Keratinocyte (primary cell): ENCODE measurements at regions not wholly inside any gene's neighbourhood (a gene's known extent, or its start where the extent isn't known, plus 50 kb on each side); places are given as distances from the start of the nearest gene placed in this dataset.

ENCODE experiments used
- DNase-seq: peaks from one replicate; pipeline ENCODE4 v3.0.0-alpha.2; 2011; ENCODE audit warnings: low read depth, missing footprints, low spot score
- FAIRE-seq: peaks from 2 replicates; lab custom pipeline; 2011; peaks lifted over from hg19 to GRCh38; lab: Jason Lieb, UNC
- H2AFZ ChIP-seq: 2 replicates; pipeline ENCODE4 v1.6.0; 2012; ENCODE audit warnings: low read length, control low read depth, inconsistent platforms; ENCODE audit not compliant: control insufficient read depth
- H3K27ac ChIP-seq: 2 replicates; pipeline ENCODE4 v1.5.1; 2011; ENCODE audit warnings: low read length; ENCODE audit not compliant: control insufficient read depth, insufficient read depth
- H3K27me3 ChIP-seq: 3 replicates; pipeline ENCODE4 v1.6.0; 2011; ENCODE audit warnings: low read length; ENCODE audit not compliant: control insufficient read depth, insufficient read depth; ENCODE audit errors: extremely low read depth
- H3K36me3 ChIP-seq, 2 experiments: 2 replicates in 1 of 2; 3 replicates in 1 of 2; pipeline ENCODE4 v1.5.1; 2011; ENCODE audit warnings: low read length in 2 of 2, mild to moderate bottlenecking in 1 of 2; ENCODE audit not compliant: control insufficient read depth in 2 of 2, insufficient read depth in 2 of 2; ENCODE audit errors: extremely low read depth in 1 of 2
- H3K4me1 ChIP-seq: 3 replicates; pipeline ENCODE4 v1.5.1; 2011; ENCODE audit warnings: low read length; ENCODE audit not compliant: control insufficient read depth, insufficient read depth; ENCODE audit errors: extremely low read depth
- H3K4me2 ChIP-seq: 3 replicates; pipeline ENCODE4 v1.6.0; 2011; ENCODE audit warnings: low read depth, low read length; ENCODE audit not compliant: control insufficient read depth, insufficient read depth; ENCODE audit errors: extremely low read depth
- H3K4me3 ChIP-seq, 3 experiments: fragments of 200-600 bp in 1 of 3; sonication (generic) in 1 of 3; 2 replicates in 2 of 3; 3 replicates in 1 of 3; pipeline ENCODE4 v1.5.1; 2011 to 2016; ENCODE audit warnings: low read length in 3 of 3, mild to moderate bottlenecking in 3 of 3, control low read depth in 2 of 3, inconsistent platforms in 1 of 3, low read depth in 1 of 3, mixed read lengths in 1 of 3, mixed run types in 1 of 3, moderate library complexity in 1 of 3; ENCODE audit not compliant: control insufficient read depth in 2 of 3, insufficient read depth in 2 of 3; ENCODE audit errors: extremely low read depth in 1 of 3
- H3K79me2 ChIP-seq: 2 replicates; pipeline ENCODE4 v1.6.0; 2012; ENCODE audit warnings: low read length; ENCODE audit not compliant: control insufficient read depth, insufficient read depth
- H3K9ac ChIP-seq: 3 replicates; pipeline ENCODE4 v1.6.0; 2011; ENCODE audit warnings: low read length; ENCODE audit not compliant: control insufficient read depth, insufficient read depth; ENCODE audit errors: extremely low read depth
- H3K9me1 ChIP-seq: 3 replicates; pipeline ENCODE4 v1.6.0; 2011; ENCODE audit warnings: low read length; ENCODE audit not compliant: control insufficient read depth, insufficient read depth; ENCODE audit errors: extremely low read depth
- H3K9me3 ChIP-seq: 2 replicates; pipeline ENCODE4 v1.5.1; 2012; ENCODE audit warnings: low read depth, low read length; ENCODE audit not compliant: control insufficient read depth
- H4K20me1 ChIP-seq: 3 replicates; pipeline ENCODE4 v1.6.0; 2011; ENCODE audit warnings: low read length; ENCODE audit not compliant: control insufficient read depth, insufficient read depth; ENCODE audit errors: extremely low read depth
- EZH2 ChIP-seq: IDR thresholded peaks from one replicate; pipeline ENCODE4 v1.6.1; 2012; ENCODE audit warnings: inconsistent platforms, mild to moderate bottlenecking, low read length, moderate library complexity
- dilution Hi-C: fragments of 300-500 bp; cut with MboI; formaldehyde crosslinking; loops from one replicate; pipeline ENCODE4 v1.7.0; 2020; ENCODE audit warnings: low sequenced_read_pairs; ENCODE audit not compliant: extremely low pct_ligation_motif_present
- TF ChIP-seq, protein P1 (sequence below), 3 experiments: IDR thresholded peaks in 1 of 3; conservative IDR thresholded peaks in 1 of 3; optimal IDR thresholded peaks in 1 of 3; 2 replicates in 2 of 3; 3 replicates in 1 of 3; pipeline versions ENCODE3 to v1.5.1; 2011; ENCODE audit warnings: low read length in 3 of 3, mild to moderate bottlenecking in 3 of 3, moderate library complexity in 2 of 3, control low read depth in 1 of 3, inconsistent platforms in 1 of 3; ENCODE audit not compliant: insufficient read depth in 2 of 3; ENCODE audit errors: extremely low read depth in 1 of 3

DNA sequence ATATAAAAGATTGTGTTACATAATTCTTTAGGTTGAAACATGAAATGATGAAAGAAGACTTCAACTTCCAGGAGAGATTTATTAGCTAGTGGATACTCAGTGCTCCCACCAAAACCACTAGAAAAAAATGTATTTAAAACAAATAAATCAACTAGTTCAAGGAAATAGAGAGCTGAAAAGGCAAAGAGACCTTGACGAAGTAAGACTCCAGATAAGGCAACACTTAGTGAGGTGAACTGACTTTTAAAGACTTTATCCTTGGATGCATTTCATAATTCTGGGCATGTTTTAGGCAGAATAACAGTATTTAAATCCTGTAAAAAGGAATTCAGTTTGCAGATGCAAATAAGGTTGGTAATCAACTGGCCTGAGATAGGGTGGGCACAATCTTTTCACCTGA lies 1150.7 kb downstream of the FSCB start:
- H3K79me2 ChIP-seq = no peaks in the 10 kb centered on the region
- dilution Hi-C loops = no loop called here
- TF ChIP-seq EZH2 = no peak
- TF ChIP-seq, protein P1, sequence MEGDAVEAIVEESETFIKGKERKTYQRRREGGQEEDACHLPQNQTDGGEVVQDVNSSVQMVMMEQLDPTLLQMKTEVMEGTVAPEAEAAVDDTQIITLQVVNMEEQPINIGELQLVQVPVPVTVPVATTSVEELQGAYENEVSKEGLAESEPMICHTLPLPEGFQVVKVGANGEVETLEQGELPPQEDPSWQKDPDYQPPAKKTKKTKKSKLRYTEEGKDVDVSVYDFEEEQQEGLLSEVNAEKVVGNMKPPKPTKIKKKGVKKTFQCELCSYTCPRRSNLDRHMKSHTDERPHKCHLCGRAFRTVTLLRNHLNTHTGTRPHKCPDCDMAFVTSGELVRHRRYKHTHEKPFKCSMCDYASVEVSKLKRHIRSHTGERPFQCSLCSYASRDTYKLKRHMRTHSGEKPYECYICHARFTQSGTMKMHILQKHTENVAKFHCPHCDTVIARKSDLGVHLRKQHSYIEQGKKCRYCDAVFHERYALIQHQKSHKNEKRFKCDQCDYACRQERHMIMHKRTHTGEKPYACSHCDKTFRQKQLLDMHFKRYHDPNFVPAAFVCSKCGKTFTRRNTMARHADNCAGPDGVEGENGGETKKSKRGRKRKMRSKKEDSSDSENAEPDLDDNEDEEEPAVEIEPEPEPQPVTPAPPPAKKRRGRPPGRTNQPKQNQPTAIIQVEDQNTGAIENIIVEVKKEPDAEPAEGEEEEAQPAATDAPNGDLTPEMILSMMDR (optimal IDR thresholded peaks at IDR 0.05 in 1 of 3, IDR thresholded peaks at IDR 0.05 in 1 of 3, conservative IDR thresholded peaks at IDR 0.05 in 1 of 3; ENCODE audit: extremely low read depth in 1 of 3, insufficient read depth in 2 of 3, low read length in 3 of 3) = no peak
- no peak overlapping the region for H3K4me2 ChIP-seq
- H3K27ac ChIP-seq = no peak overlapping the region
- H3K27me3 ChIP-seq = no peaks in the 10 kb centered on the region
- FAIRE-seq (no peak), DNase-seq (no peak)
- H3K9me3 ChIP-seq = no peaks in the 10 kb centered on the region
- no peaks in the 10 kb centered on the region for H3K4me1 ChIP-seq
- no peak overlapping the region for H2AFZ ChIP-seq
- H4K20me1 ChIP-seq = no peaks in the 10 kb centered on the region
- no peaks in the 10 kb centered on the region for H3K36me3 ChIP-seq
- H3K9ac ChIP-seq = no peak overlapping the region
- no peak overlapping the region for H3K4me3 ChIP-seq
- no peaks in the 10 kb centered on the region for H3K9me1 ChIP-seq

DNA sequence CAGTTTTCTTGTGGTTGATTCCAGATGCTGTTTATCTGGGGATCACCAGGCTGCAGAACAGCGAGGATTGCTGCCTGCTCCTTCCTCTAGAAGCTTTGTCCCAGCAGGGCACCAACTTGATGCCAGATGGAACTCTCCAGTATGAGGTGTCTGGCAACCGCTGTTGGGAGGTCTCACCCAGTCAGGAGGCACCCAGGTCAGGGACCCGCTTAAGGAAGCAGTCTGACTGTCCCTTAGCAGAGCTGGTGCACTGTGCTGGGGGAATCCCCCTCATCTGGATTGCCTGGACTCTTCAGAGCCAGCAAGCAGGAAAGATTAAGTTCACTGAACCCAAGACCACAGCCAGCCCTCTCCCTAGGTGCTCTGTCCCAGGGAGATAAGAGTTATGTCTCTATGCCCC lies 1165.2 kb downstream of the FSCB start:
- H3K4me1 ChIP-seq = no peaks in the 10 kb centered on the region
- no peaks in the 10 kb centered on the region for H3K36me3 ChIP-seq
- no peaks in the 10 kb centered on the region for H3K9me1 ChIP-seq
- no peaks in the 10 kb centered on the region for H3K79me2 ChIP-seq
- H3K27me3 ChIP-seq = no peaks in the 10 kb centered on the region
- H3K4me2 ChIP-seq = no peak overlapping the region
- no peak overlapping the region for H3K4me3 ChIP-seq
- H3K9ac ChIP-seq = no peak overlapping the region
- no peaks in the 10 kb centered on the region for H4K20me1 ChIP-seq
- no peak overlapping the region for H3K27ac ChIP-seq
- dilution Hi-C loops = no loop called here
- DNase-seq (no peak), FAIRE-seq (no peak)
- no peak overlapping the region for H2AFZ ChIP-seq
- H3K9me3 ChIP-seq = no peaks in the 10 kb centered on the region
- TF ChIP-seq, protein P1 (optimal IDR thresholded peaks at IDR 0.05 in 1 of 3, IDR thresholded peaks at IDR 0.05 in 1 of 3, conservative IDR thresholded peaks at IDR 0.05 in 1 of 3; ENCODE audit: extremely low read depth in 1 of 3, insufficient read depth in 2 of 3, low read length in 3 of 3) = no peak
